GM12878 (cell line): ENCODE measurements at regions not wholly inside any gene's neighbourhood (a gene's known extent, or its start where the extent isn't known, plus 50 kb on each side); places are given as distances from the start of the nearest gene placed in this dataset.

Source experiments
- ATAC-seq: fragments of 200-7000 bp; cut with Tn5 transposase; 3 replicates; pipeline ENCODE4 v1.9.1; 2020; ENCODE audit warnings: mild to moderate bottlenecking, moderate library complexity
- BruUV-seq: library from RNA; stranded (reverse); fragments of 400-500 nt; replicated peaks from 2 replicates; lab custom pipeline; 2021; lab: Mats Ljungman, UMichigan
- CTCF ChIA-PET: fragments of 300-600 bp; sonication (Branson Sonifier 250); formaldehyde crosslinking; extraction: SDS; loops from one replicate; lab custom pipeline; 2021; ENCODE audit warnings: inconsistent platforms; lab: Yijun Ruan, JAX
- POLR2A ChIA-PET: fragments of 350-600 bp; formaldehyde crosslinking; extraction: SDS; loops from one replicate; lab custom pipeline; 2021; ENCODE audit warnings: inconsistent platforms; lab: Charles Lee
- RAD21 ChIA-PET: fragments of 300-600 bp; sonication (Branson Sonifier 250); formaldehyde crosslinking; loops from one replicate; lab custom pipeline; 2023; ENCODE audit warnings: antibody characterized with exemption; ENCODE audit not compliant: unreplicated experiment; lab: Charles Lee
- SMC1A ChIA-PET: fragments of 300-600 bp; sonication (Branson Sonifier 250); formaldehyde crosslinking; loops from one replicate; lab custom pipeline; 2023; ENCODE audit not compliant: unreplicated experiment, uncharacterized antibody; lab: Charles Lee
- DNase-seq: peaks from one replicate; pipeline ENCODE4 v3.0.0-alpha.2; 2011; ENCODE audit warnings: low read depth, low spot score
- FAIRE-seq: peaks from 3 replicates; lab custom pipeline; 2011; peaks lifted over from hg19 to GRCh38; lab: Jason Lieb, UNC
- H2AFZ ChIP-seq: 2 replicates; pipeline ENCODE4 v1.6.0; 2011; ENCODE audit warnings: low read depth, low read length, control low read depth; ENCODE audit not compliant: control insufficient read depth
- H3K27ac ChIP-seq: 2 replicates; pipeline ENCODE4 v1.5.1; 2011; ENCODE audit warnings: control low read depth; ENCODE audit not compliant: control insufficient read depth, insufficient read depth
- H3K27me3 ChIP-seq, 2 experiments: replicated peaks in 1 of 2; 2 replicates each; pipeline versions ENCODE4 v1.6.0 to v1.6.1; 2011; ENCODE audit warnings: low read length in 1 of 2; ENCODE audit not compliant: control insufficient read depth in 2 of 2, insufficient read depth in 2 of 2
- H3K36me3 ChIP-seq, 2 experiments: 2 replicates each; pipeline ENCODE4 v1.5.1; 2011; ENCODE audit warnings: low read length in 1 of 2; ENCODE audit not compliant: control insufficient read depth in 2 of 2, insufficient read depth in 2 of 2
- H3K4me1 ChIP-seq: 2 replicates; pipeline ENCODE4 v1.6.1; 2011; ENCODE audit warnings: mild to moderate bottlenecking, low read length, moderate library complexity, mixed read lengths; ENCODE audit not compliant: control insufficient read depth, insufficient read depth
- H3K4me2 ChIP-seq: 2 replicates; pipeline ENCODE4 v1.6.0; 2011; ENCODE audit warnings: control low read depth; ENCODE audit not compliant: control insufficient read depth, insufficient read depth
- H3K4me3 ChIP-seq: fragments of 200-600 bp; sonication (generic); 2 replicates; pipeline ENCODE4 v1.5.1; 2016
- H3K79me2 ChIP-seq: 2 replicates; pipeline ENCODE4 v1.6.0; 2011; ENCODE audit warnings: low read length; ENCODE audit not compliant: control insufficient read depth, insufficient read depth
- H3K9ac ChIP-seq: 2 replicates; pipeline ENCODE4 v1.8.0; 2011; ENCODE audit warnings: low read length, control low read depth, mixed read lengths; ENCODE audit not compliant: control insufficient read depth, insufficient read depth
- H3K9me3 ChIP-seq: replicated peaks from 3 replicates; pipeline ENCODE4 v1.5.1; 2011; ENCODE audit warnings: mild to moderate bottlenecking, low read length; ENCODE audit not compliant: control insufficient read depth, insufficient read depth
- H4K20me1 ChIP-seq: 2 replicates; pipeline ENCODE4 v1.6.0; 2011; ENCODE audit not compliant: control insufficient read depth, insufficient read depth
- BACH1 ChIP-seq: fragments of 450-650 bp; IDR thresholded peaks from 2 replicates; pipeline ENCODE4 v1.6.1; 2017; ENCODE audit warnings: mild to moderate bottlenecking, borderline replicate concordance
- CEBPB ChIP-seq, 2 experiments: fragments of 150-350 bp in 1 of 2; IDR thresholded peaks; 2 replicates each; pipeline ENCODE4 v1.6.1; 2012 to 2014; ENCODE audit warnings: low read depth in 2 of 2, low read length in 2 of 2, borderline replicate concordance in 1 of 2, inconsistent platforms in 1 of 2
- EGR1 ChIP-seq, 2 experiments: IDR thresholded peaks; 1 replicate in 1 of 2; 2 replicates in 1 of 2; pipeline ENCODE4 v1.6.1; 2011 to 2012; ENCODE audit warnings: low read depth in 2 of 2, low read length in 2 of 2, borderline replicate concordance in 1 of 2, mild to moderate bottlenecking in 1 of 2, moderate library complexity in 1 of 2
- ESRRA ChIP-seq: IDR thresholded peaks from 2 replicates; pipeline ENCODE4 v1.6.1; 2012; ENCODE audit warnings: mild to moderate bottlenecking, low read length, improper control_type of control experiment
- HCFC1 ChIP-seq: fragments of 150-350 bp; IDR thresholded peaks from 2 replicates; pipeline ENCODE4 v1.6.1; 2014; ENCODE audit warnings: low read length
- IKZF1 ChIP-seq: fragments of 450-650 bp; conservative IDR thresholded peaks from 2 replicates; pipeline ENCODE4 v1.6.1; 2017; ENCODE audit warnings: antibody characterized with exemption, mild to moderate bottlenecking
- KLF5 ChIP-seq: fragments of 450-650 bp; IDR thresholded peaks from 2 replicates; pipeline ENCODE4 v1.6.1; 2014; ENCODE audit warnings: mild to moderate bottlenecking; ENCODE audit not compliant: partially characterized antibody
- SREBF1 ChIP-seq: IDR thresholded peaks from 2 replicates; pipeline ENCODE4 v1.6.1; 2012; ENCODE audit warnings: mild to moderate bottlenecking, low read length
- STAT3 ChIP-seq: IDR thresholded peaks from 2 replicates; pipeline ENCODE4 v1.6.1; 2011; ENCODE audit warnings: low read depth, low read length, improper control_type of control experiment
- WRNIP1 ChIP-seq: IDR thresholded peaks from 2 replicates; pipeline ENCODE4 v1.6.1; 2011; ENCODE audit warnings: low read depth, low read length, improper control_type of control experiment, borderline replicate concordance
- ZNF207 ChIP-seq: fragments of 450-650 bp; IDR thresholded peaks from 2 replicates; pipeline ENCODE4 v1.6.1; 2014; ENCODE audit warnings: antibody characterized with exemption, mild to moderate bottlenecking, borderline replicate concordance
- whole genome bisulfite sequencing: methylation state at CpG from one replicate; pipeline ENCODE4 v1.1.6; 2016; ENCODE audit warnings: low lambda C conversion rate; ENCODE audit not compliant: insufficient replicate concordance, insufficient coverage; ENCODE audit errors: missing lambda C conversion rate; 5-methylcytosine and 5-hydroxymethylcytosine counted together
- in situ Hi-C: fragments of 300-500 bp; cut with MboI; formaldehyde crosslinking; loops from 9 replicates; pipeline ENCODE4 v1.14.3; 2018; ENCODE audit warnings: mixed read lengths
- intact Hi-C: fragments of 100-400 bp; cut with micrococcal nuclease; formaldehyde crosslinking; loops from one replicate; pipeline ENCODE4 v1.14.2; 2022; ENCODE audit not compliant: unreplicated experiment
- TF ChIP-seq, protein P1 (sequence below): fragments of 450-650 bp; IDR thresholded peaks from 2 replicates; pipeline ENCODE4 v1.6.1; 2017; ENCODE audit warnings: mild to moderate bottlenecking, moderate library complexity
- TF ChIP-seq, protein P2 (sequence below): fragments of 450-650 bp; IDR thresholded peaks from 2 replicates; pipeline ENCODE4 v1.6.1; 2016; ENCODE audit warnings: mild to moderate bottlenecking, moderate library complexity, borderline replicate concordance

DNA sequence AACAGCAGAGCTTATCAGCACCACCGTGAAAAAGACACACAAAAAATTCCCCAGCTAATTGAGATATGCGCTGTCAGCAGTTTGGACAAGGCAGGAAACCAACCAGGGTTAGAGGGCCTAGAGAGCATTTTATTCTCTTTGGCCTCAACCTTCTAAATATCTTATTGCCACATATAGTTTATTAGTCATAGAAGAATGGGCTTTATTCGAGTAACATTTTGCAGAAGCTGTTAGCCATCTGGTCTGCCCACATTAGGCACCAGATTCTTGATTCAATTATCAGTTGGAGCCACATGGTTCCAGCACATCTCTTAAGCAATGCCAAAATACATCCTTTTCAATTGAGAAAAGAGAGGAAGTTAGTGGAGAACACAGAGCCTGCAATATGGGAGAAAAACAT is 109.9 kb upstream of the CXADR start (continued):
- TF ChIP-seq, protein P1, sequence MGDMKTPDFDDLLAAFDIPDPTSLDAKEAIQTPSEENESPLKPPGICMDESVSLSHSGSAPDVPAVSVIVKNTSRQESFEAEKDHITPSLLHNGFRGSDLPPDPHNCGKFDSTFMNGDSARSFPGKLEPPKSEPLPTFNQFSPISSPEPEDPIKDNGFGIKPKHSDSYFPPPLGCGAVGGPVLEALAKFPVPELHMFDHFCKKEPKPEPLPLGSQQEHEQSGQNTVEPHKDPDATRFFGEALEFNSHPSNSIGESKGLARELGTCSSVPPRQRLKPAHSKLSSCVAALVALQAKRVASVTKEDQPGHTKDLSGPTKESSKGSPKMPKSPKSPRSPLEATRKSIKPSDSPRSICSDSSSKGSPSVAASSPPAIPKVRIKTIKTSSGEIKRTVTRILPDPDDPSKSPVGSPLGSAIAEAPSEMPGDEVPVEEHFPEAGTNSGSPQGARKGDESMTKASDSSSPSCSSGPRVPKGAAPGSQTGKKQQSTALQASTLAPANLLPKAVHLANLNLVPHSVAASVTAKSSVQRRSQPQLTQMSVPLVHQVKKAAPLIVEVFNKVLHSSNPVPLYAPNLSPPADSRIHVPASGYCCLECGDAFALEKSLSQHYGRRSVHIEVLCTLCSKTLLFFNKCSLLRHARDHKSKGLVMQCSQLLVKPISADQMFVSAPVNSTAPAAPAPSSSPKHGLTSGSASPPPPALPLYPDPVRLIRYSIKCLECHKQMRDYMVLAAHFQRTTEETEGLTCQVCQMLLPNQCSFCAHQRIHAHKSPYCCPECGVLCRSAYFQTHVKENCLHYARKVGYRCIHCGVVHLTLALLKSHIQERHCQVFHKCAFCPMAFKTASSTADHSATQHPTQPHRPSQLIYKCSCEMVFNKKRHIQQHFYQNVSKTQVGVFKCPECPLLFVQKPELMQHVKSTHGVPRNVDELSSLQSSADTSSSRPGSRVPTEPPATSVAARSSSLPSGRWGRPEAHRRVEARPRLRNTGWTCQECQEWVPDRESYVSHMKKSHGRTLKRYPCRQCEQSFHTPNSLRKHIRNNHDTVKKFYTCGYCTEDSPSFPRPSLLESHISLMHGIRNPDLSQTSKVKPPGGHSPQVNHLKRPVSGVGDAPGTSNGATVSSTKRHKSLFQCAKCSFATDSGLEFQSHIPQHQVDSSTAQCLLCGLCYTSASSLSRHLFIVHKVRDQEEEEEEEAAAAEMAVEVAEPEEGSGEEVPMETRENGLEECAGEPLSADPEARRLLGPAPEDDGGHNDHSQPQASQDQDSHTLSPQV: no peak
- TF ChIP-seq SREBF1 (no peak), BACH1 (no peak), ZNF207 (no peak)

DNA sequence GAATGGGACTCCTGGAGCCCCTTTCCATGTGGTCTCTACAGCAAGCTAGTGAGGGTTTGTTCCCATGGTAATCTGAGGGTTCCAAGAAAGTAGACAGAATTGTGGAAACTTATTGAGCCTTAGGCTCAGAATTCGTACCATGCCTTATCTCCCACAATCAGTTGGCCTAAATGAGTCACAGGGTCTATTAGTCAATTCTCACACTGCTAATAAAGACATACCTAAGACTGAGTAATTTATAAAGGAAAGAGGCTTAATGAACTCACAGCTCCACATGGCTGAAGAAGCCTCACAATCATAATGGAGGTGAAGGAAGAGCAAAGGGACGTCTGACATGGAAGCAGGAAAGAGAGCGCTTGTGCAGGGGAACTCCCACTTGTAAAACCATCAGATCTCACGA is 106.6 kb upstream of the CXADR start:
- Histone ChIP-seq H3K27me3 (no peaks in the 10 kb centered on the region; a peak in 1 of 4 replicates), H3K27ac (no peak overlapping the region), H2AFZ (no peak overlapping the region), H3K79me2 (no peaks in the 10 kb centered on the region), H3K9me3 (no peaks in the 10 kb centered on the region), H3K4me2 (no peak overlapping the region), H3K4me3 (no peak overlapping the region), H3K9ac (no peak overlapping the region), H3K4me1 (no peaks in the 10 kb centered on the region), H4K20me1 (no peaks in the 10 kb centered on the region), H3K36me3 (no peaks in the 10 kb centered on the region)
- TF ChIP-seq, protein P2, sequence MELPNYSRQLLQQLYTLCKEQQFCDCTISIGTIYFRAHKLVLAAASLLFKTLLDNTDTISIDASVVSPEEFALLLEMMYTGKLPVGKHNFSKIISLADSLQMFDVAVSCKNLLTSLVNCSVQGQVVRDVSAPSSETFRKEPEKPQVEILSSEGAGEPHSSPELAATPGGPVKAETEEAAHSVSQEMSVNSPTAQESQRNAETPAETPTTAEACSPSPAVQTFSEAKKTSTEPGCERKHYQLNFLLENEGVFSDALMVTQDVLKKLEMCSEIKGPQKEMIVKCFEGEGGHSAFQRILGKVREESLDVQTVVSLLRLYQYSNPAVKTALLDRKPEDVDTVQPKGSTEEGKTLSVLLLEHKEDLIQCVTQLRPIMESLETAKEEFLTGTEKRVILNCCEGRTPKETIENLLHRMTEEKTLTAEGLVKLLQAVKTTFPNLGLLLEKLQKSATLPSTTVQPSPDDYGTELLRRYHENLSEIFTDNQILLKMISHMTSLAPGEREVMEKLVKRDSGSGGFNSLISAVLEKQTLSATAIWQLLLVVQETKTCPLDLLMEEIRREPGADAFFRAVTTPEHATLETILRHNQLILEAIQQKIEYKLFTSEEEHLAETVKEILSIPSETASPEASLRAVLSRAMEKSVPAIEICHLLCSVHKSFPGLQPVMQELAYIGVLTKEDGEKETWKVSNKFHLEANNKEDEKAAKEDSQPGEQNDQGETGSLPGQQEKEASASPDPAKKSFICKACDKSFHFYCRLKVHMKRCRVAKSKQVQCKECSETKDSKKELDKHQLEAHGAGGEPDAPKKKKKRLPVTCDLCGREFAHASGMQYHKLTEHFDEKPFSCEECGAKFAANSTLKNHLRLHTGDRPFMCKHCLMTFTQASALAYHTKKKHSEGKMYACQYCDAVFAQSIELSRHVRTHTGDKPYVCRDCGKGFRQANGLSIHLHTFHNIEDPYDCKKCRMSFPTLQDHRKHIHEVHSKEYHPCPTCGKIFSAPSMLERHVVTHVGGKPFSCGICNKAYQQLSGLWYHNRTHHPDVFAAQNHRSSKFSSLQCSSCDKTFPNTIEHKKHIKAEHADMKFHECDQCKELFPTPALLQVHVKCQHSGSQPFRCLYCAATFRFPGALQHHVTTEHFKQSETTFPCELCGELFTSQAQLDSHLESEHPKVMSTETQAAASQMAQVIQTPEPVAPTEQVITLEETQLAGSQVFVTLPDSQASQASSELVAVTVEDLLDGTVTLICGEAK: no peak
- no peak for TF ChIP-seq ESRRA
- TF ChIP-seq CEBPB (IDR thresholded peaks at IDR 0.05; ENCODE audit: borderline replicate concordance in 1 of 2, low read depth in 2 of 2, low read length in 2 of 2): no peak
- TF ChIP-seq HCFC1: no peak
- TF ChIP-seq IKZF1: no peak
- no peak for TF ChIP-seq EGR1 (IDR thresholded peaks at IDR 0.05; ENCODE audit: borderline replicate concordance in 1 of 2, low read depth in 2 of 2, low read length in 2 of 2)
- TF ChIP-seq WRNIP1: no peak
- no peak for TF ChIP-seq STAT3
- no peak for TF ChIP-seq KLF5
- intact Hi-C loops: no loop called here
- no peak for DNase-seq
- 25% methylated on average over 4 of the region's 4 CpGs for WGBS
- ChIA-PET SMC1A (no interaction called here), POLR2A (no interaction called here), CTCF (no interaction called here), RAD21 (no interaction called here)
- no TSS peak for BruUV-seq
- no peak for ATAC-seq
- in situ Hi-C loops: loop anchor here (10.0 kb wide), 1 partner anchor 61 kb away; no protein-coding TSS in a partner anchor
- FAIRE-seq: no peak
